NB4 (cell line): ENCODE measurements at regions not wholly inside any gene's neighbourhood (a gene's known extent, or its start where the extent isn't known, plus 50 kb on each side); places are given as distances from the start of the nearest gene placed in this dataset.

Source experiments
- CTCF ChIP-seq: IDR thresholded peaks from one replicate; pipeline ENCODE4 v1.5.1; 2012; ENCODE audit warnings: low read depth, low read length
- MAX ChIP-seq: IDR thresholded peaks from 2 replicates; pipeline ENCODE4 v1.6.1; 2011; ENCODE audit warnings: low read depth, low read length

- TF ChIP-seq CTCF: no peak
- TF ChIP-seq MAX: no peak
Measured at GRCh38 chr3:69536306-69537020, 150.6 kb upstream of the FRMD4B start.
